Neural crest cell (in vitro differentiated cells): ENCODE measurements at regions not wholly inside any gene's neighbourhood (a gene's known extent, or its start where the extent isn't known, plus 50 kb on each side); places are given as distances from the start of the nearest gene placed in this dataset.

Experiments
- DNase-seq: peaks from one replicate; pipeline ENCODE4 v3.0.0; 2021; ENCODE audit warnings: low read depth, mixed read lengths, low spot score
- H3K27ac Mint-ChIP-seq: one replicate; pipeline ENCODE4 v1.8.0; 2021; ENCODE audit warnings: mild to moderate bottlenecking, mixed read lengths; ENCODE audit not compliant: unreplicated experiment
- H3K27me3 Mint-ChIP-seq: 2 replicates; pipeline ENCODE4 v1.8.0; 2021; ENCODE audit warnings: low read depth, mild to moderate bottlenecking, mixed read lengths
- H3K36me3 Mint-ChIP-seq: 2 replicates; pipeline ENCODE4 v1.8.0; 2021; ENCODE audit warnings: low read depth, mild to moderate bottlenecking, mixed read lengths
- H3K4me1 Mint-ChIP-seq: 2 replicates; pipeline ENCODE4 v1.8.0; 2021; ENCODE audit warnings: mixed read lengths
- H3K4me3 Mint-ChIP-seq: one replicate; pipeline ENCODE4 v1.8.0; 2021; ENCODE audit warnings: mild to moderate bottlenecking, mixed read lengths
- H3K9me3 Mint-ChIP-seq: 2 replicates; pipeline ENCODE4 v1.8.0; 2021; ENCODE audit warnings: mixed read lengths
- CTCF ChIP-seq: fragments of 200-600 bp; sonication (generic); conservative IDR thresholded peaks from 2 replicates; pipeline ENCODE4 v1.5.0; 2021; ENCODE audit warnings: antibody characterized with exemption, mild to moderate bottlenecking

GRCh38 chr5:72659726-72660125 is 152.5 kb upstream of the ZNF366 start:
- no peaks in the 10 kb centered on the region for H3K27me3 Mint-ChIP-seq
- H3K27ac Mint-ChIP-seq, result no peak overlapping the region
- no peaks in the 10 kb centered on the region for H3K36me3 Mint-ChIP-seq
- no peak for TF ChIP-seq CTCF
- peaks cover 8% of the 10 kb centered on the region for H3K4me1 Mint-ChIP-seq
- no peak for DNase-seq
- H3K4me3 Mint-ChIP-seq, result no peak overlapping the region
- H3K9me3 Mint-ChIP-seq, result no peaks in the 10 kb centered on the region

- H3K36me3 Mint-ChIP-seq, result no peaks in the 10 kb centered on the region
- no peak for TF ChIP-seq CTCF
- DNase-seq, result no peak
- H3K9me3 Mint-ChIP-seq, result no peaks in the 10 kb centered on the region
- no peaks in the 10 kb centered on the region for H3K27me3 Mint-ChIP-seq
- H3K27ac Mint-ChIP-seq, result no peak overlapping the region
- peaks cover 8% of the 10 kb centered on the region for H3K4me1 Mint-ChIP-seq
- no peak overlapping the region for H3K4me3 Mint-ChIP-seq
Observed at GRCh38 chr5:72658761-72659540, 151.7 kb upstream of the ZNF366 start.

GRCh38 chr5:72658161-72658560 is 151.0 kb upstream of the ZNF366 start:
- no peak for DNase-seq
- Mint-ChIP-seq H3K4me1 (peaks cover 14% of the 10 kb centered on the region), H3K4me3 (no peak overlapping the region), H3K9me3 (no peaks in the 10 kb centered on the region), H3K27ac (no peak overlapping the region), H3K36me3 (no peaks in the 10 kb centered on the region), H3K27me3 (no peaks in the 10 kb centered on the region)
- no peak for TF ChIP-seq CTCF

GRCh38 chr5:72656756-72657513 is 149.7 kb upstream of the ZNF366 start:
- no peak for TF ChIP-seq CTCF
- no peaks in the 10 kb centered on the region for H3K27me3 Mint-ChIP-seq
- no peak for DNase-seq
- H3K27ac Mint-ChIP-seq, result no peak overlapping the region
- H3K4me1 Mint-ChIP-seq, result peaks cover 16% of the 10 kb centered on the region
- H3K4me3 Mint-ChIP-seq, result no peak overlapping the region
- H3K36me3 Mint-ChIP-seq, result no peaks in the 10 kb centered on the region
- H3K9me3 Mint-ChIP-seq, result no peaks in the 10 kb centered on the region

- Mint-ChIP-seq H3K4me1 (peaks cover 18% of the 10 kb centered on the region), H3K4me3 (no peak overlapping the region), H3K36me3 (no peaks in the 10 kb centered on the region), H3K9me3 (no peaks in the 10 kb centered on the region), H3K27me3 (no peaks in the 10 kb centered on the region), H3K27ac (no peak overlapping the region)
- no peak for DNase-seq
- no peak for TF ChIP-seq CTCF
Observed at GRCh38 chr5:72656331-72656730, 149.1 kb upstream of the ZNF366 start.
